SHP77 (cell line): ENCODE measurements at regions not wholly inside any gene's neighbourhood (a gene's known extent, or its start where the extent isn't known, plus 50 kb on each side); places are given as distances from the start of the nearest gene placed in this dataset.

Experiments
- DNase-seq, 2 experiments: peaks; one replicate each; lab custom pipeline; 2025; lab: John Stamatoyannopoulos, UW

- peak in 1 of 2 experiments; percentile 2 for DNase-seq
These were observed 64.5 kb upstream of the STK38L start for GRCh38 chr12:27179400-27180214.

- DNase-seq: no peak
These were observed 63.1 kb upstream of the STK38L start for GRCh38 chr12:27180906-27181505.

- DNase-seq: no peak
These were observed 60.7 kb upstream of the STK38L start for GRCh38 chr12:27183342-27183741.

GRCh38 chr12:27185234-27186021, 58.7 kb upstream of the STK38L start:
- DNase-seq: no peak

GRCh38 chr12:27186022-27186839, 57.9 kb upstream of the STK38L start:
- DNase-seq: no peak

DNA sequence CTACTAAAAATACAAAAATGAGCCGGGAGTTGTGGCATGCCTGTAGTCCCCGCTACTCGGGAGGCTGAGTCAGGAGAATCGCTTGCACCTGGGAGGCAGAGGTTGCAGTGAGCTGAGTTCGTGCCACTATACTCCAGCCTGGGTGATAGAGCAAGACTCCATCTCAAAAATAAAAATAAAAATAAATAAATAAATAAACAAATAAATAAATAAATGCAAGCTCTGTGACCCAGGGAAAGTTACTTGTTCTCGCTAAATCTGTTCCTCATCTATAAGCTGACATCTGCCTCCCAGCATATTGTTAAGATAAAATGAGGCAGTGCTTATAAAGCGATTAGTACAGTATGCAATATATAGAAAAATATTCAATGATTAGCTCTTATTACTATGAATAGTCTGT, 56.4 kb upstream of the STK38L start:
- DNase-seq: no peak

DNA sequence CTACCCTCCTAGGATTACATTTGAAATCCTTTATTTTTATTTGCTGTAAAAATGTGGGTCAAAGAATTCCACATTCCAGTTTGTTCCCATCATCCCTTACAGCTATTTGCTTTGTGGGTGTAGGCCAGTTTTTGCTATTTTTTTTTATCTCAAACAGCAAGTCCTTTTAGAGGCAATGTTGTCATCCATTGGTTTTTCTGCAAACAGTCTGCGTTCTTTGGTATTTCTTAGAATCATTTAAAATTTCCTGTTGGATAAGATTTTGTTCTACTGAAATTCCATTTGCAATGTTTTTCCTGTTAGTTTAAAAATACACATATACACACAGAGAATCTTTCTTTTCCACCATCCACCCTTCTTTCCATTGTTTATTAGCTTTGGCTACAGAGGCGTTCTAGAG, 53.3 kb upstream of the STK38L start:
- no peak for DNase-seq

DNA sequence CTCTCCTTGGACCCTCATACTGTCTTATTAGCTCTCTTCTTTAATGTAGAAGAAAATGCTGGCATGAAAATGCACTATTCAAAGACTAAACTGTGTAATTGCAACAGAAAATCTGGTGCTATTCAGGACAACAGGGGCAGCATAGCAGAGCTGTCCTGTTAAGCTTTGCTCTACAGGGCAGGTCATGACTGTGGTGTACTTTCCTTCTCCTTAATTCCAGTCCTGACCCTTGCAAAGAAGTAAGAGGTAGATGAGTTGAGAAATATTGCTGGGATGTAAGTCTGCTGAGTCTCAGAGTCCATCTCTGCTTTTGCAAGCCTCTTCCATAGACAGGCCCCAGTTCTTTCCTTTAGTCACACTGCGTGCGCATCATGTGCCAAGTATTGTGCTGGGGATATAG, 52.6 kb upstream of the STK38L start:
- no peak for DNase-seq

GRCh38 chr12:27192118-27192802, 51.8 kb upstream of the STK38L start:
- no peak for DNase-seq

DNA sequence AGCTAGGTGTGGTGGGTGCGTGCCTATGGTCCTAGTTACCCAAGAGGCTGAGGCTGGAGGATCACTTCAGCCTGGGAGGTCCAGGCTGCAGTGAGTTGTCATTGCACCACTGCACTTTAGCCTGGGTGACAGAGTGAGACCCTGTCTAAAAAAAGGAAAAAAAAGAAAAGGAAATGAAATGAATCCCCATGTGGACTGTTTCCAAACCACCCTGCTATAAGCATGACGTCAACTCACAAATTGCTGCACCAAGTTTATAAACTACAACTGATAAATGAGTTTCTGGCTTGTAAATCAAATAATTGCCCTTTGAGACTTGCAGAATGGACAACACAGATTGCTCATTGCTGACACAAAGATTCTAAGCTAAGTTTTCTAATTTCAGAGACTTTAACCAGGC, 51.0 kb upstream of the STK38L start:
- DNase-seq: no peak

DNA sequence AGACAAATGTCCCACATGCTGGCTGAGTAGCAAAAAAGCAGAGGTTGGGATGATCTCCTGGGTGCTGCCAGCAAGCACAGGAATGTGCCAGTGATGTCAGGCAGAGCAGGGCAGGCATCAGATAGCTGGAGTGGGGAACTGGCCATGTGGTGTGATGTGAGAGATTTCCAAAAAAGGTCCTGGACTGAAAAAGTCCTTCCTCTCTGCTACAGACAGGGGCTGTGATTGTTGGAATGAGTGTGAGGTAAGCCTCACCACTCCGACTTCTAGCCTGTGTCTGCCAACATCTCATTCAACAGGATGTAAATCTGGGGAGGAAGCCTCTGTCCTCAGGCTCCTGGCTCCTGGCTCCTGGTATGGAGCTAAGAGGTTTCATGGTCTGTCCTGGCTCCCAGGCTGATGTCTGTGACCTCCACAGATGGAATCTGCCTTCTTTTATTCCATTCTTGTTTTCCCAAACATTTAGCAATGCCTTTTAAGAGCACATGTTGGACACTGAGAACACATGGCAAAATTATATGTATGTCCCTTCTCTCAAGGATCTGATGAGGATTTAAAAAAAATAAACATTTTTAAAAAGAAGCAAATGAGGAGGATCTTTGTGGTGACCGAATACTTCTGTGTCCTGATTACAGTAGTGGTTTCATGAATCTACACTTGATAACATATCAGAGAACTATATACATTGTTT, 50.1 kb upstream of the STK38L start:
- DNase-seq: no peak
